ENCODE measurements at regions not wholly inside any gene's neighbourhood (a gene's known extent, or its start where the extent isn't known, plus 50 kb on each side); places are given as distances from the start of the nearest gene placed in this dataset.

DNA sequence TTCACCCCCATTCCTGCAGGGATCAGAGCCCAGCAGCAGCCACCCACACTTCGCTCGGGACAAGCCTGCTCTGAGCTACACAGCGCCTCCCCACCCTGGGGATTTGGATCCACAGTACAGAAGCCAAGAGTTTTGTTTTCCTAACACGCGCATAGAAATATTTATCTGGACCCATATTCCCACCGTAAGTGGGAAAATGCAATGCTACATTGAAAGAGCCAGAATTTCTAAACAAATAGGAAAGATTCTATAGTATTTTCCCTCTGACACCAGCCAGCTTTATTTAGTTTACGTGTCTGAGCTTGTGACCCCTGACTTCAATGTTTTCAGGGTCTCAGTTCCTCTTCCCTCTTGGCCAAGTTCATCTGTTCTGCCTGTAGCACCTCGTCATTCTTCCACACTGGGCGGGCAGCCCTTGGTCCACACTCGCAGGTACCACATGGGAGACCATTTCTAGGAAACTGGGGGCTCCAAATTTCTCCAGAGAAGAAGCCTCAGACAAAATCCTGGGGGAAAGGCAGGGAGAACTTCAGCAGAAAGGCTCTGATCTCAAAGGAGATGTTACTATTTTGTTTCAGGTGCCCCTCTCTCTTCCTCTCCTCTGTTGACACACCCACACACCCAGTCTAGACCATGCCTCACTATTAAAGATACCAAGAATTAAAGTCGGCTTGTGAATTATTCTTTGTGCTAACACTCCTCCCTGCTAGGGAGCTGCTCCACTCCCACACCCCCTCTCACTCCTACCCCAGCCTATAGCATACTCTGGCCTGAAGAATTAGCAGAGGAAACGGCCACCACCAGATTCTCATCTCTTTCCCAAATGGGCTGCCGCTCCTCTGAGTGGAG lies 116.0 kb upstream of the PCGF5 start:
- H3K4me3 ChIP-seq, result no peak overlapping the region
- no peaks in the 10 kb centered on the region for H3K4me1 ChIP-seq
- no peak for ATAC-seq
- DNase-seq, result no peak
- H3K9me3 ChIP-seq, result no peaks in the 10 kb centered on the region
- H3K36me3 ChIP-seq, result no peaks in the 10 kb centered on the region
- TF ChIP-seq, protein P1, sequence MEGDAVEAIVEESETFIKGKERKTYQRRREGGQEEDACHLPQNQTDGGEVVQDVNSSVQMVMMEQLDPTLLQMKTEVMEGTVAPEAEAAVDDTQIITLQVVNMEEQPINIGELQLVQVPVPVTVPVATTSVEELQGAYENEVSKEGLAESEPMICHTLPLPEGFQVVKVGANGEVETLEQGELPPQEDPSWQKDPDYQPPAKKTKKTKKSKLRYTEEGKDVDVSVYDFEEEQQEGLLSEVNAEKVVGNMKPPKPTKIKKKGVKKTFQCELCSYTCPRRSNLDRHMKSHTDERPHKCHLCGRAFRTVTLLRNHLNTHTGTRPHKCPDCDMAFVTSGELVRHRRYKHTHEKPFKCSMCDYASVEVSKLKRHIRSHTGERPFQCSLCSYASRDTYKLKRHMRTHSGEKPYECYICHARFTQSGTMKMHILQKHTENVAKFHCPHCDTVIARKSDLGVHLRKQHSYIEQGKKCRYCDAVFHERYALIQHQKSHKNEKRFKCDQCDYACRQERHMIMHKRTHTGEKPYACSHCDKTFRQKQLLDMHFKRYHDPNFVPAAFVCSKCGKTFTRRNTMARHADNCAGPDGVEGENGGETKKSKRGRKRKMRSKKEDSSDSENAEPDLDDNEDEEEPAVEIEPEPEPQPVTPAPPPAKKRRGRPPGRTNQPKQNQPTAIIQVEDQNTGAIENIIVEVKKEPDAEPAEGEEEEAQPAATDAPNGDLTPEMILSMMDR (IDR thresholded peaks at IDR 0.05), result no peak
- no peak overlapping the region for H3K27ac ChIP-seq
- no peaks in the 10 kb centered on the region for H3K27me3 ChIP-seq (ENCODE audit: low read depth)
- intact Hi-C loops (cut with DNase I), result no loop called here

DNA sequence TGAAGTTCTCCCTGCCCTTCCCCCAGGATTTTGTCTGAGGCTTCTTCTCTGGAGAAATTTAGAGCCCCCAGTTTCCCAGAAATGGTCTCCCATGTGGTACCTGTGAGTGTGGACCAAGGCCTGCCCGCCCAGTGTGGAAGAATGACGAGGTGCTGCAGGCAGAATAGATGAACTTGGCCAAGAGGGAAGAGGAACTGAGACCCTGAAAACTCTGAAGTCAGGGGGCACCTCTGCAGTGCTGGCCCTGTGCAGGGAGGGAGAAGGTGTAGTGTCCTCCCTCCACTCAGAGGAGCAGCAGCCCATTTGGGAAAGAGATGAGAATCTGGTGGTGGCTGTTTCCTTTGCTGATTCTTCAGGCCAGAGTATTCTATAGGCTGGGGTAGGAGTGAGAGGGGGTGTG lies 115.2 kb upstream of the PCGF5 start:
- TF ChIP-seq, protein P1 (IDR thresholded peaks at IDR 0.05), result no peak
- H3K4me3 ChIP-seq, result no peak overlapping the region
- no peaks in the 10 kb centered on the region for H3K27me3 ChIP-seq (ENCODE audit: low read depth)
- no peaks in the 10 kb centered on the region for H3K36me3 ChIP-seq
- H3K27ac ChIP-seq, result no peak overlapping the region
- H3K4me1 ChIP-seq, result no peaks in the 10 kb centered on the region
- intact Hi-C loops (cut with DNase I), result no loop called here
- no peaks in the 10 kb centered on the region for H3K9me3 ChIP-seq
- DNase-seq, result no peak
- no peak for ATAC-seq

DNA sequence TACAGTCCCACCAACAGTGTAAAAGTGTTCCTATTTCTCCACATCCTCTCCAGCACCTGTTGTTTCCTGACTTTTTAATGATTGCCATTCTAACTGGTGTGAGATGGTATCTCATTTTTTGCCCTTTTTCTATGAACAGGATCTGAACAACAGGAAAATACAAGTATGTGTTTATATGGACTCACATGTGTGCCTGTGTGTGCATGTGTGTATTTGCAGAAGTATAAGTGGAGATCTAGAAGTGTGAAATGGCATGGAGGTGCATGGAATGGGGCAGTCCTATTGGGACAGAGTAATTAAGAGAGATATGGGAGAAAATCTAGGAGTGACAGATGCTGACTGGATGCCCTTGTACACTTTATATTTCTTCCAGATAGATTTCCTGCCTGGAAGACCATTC lies 111.6 kb upstream of the PCGF5 start:
- TF ChIP-seq, protein P1 (IDR thresholded peaks at IDR 0.05), result no peak
- intact Hi-C loops (cut with DNase I), result no loop called here
- no peaks in the 10 kb centered on the region for H3K27me3 ChIP-seq (ENCODE audit: low read depth)
- no peak overlapping the region for H3K4me3 ChIP-seq
- H3K27ac ChIP-seq, result no peak overlapping the region
- H3K4me1 ChIP-seq, result no peaks in the 10 kb centered on the region
- H3K9me3 ChIP-seq, result no peaks in the 10 kb centered on the region
- no peak for DNase-seq
- no peak for ATAC-seq
- no peaks in the 10 kb centered on the region for H3K36me3 ChIP-seq

DNA sequence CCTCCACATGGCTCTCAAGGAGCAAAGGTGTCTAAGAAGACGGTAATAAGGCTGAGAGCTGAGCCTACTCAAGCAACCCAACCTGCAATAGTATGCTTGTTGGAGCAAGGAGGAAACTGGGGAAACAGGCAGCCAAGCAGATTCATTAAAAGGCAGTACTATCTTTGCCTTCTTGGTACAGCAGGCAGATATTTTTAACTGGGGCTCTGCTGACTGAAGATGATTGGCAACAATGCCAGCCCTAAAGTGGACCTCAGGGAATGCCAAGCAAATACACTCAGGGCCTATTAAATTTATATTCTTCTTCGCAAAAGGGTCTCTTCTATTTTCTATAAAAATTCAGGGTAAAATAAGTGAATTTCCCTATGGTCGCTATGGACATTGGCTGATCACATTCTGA lies 109.4 kb upstream of the PCGF5 start:
- Histone ChIP-seq H3K4me3 (no peak overlapping the region), H3K27ac (no peak overlapping the region), H3K4me1 (no peaks in the 10 kb centered on the region), H3K27me3 (ENCODE audit: low read depth) (no peaks in the 10 kb centered on the region), H3K36me3 (no peaks in the 10 kb centered on the region), H3K9me3 (no peaks in the 10 kb centered on the region)
- TF ChIP-seq, protein P1 (IDR thresholded peaks at IDR 0.05), result no peak
- ATAC-seq (no peak), DNase-seq (no peak)
- intact Hi-C loops (cut with DNase I), result no loop called here

DNA sequence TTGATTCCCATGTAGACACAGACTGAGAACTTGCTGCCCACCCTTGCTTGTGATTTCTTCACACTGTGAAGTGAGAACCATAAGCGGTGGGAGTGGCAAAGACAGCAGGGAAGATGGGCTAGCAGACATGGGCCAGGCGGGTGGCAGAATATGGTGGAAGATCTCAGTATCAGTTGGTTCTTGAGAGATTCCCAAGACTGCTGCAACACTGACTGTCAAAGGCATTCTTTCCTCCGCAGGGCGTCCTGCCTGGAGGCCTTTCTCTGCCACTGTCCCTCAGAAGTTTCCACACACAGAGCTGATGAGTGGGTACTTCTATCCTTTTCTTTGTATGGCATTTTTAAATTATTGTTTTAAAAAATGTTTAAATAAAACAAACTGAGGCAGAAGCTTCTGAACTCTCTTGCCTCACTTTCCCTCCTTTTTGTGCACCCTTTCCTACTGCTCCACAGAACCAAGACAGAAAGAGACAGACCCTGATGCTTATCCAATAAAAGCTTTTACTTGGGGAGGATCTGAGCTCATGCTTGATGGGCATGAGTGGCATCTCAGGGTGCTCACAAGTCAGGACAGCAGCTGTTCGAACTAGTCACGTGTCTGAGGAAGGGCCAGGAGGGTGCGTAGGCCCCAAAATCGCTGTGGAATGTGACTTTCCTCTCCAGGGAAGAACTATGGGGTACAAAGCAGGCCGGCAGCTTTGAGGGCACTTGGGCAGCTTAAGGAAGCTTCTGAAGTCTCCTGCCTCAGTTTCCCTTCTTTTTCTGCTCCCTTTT lies 104.7 kb upstream of the PCGF5 start:
- intact Hi-C loops (cut with DNase I), result no loop called here
- ATAC-seq, result no peak
- Histone ChIP-seq H3K27ac (no peak overlapping the region), H3K27me3 (ENCODE audit: low read depth) (no peaks in the 10 kb centered on the region), H3K9me3 (no peaks in the 10 kb centered on the region), H3K36me3 (no peaks in the 10 kb centered on the region), H3K4me1 (no peaks in the 10 kb centered on the region), H3K4me3 (no peak overlapping the region)
- no peak for DNase-seq
- TF ChIP-seq, protein P1 (IDR thresholded peaks at IDR 0.05), result no peak

Measured in lower lobe of right lung (tissue), 2 donors.